ENCODE measurements at regions not wholly inside any gene's neighbourhood (a gene's known extent, or its start where the extent isn't known, plus 50 kb on each side); places are given as distances from the start of the nearest gene placed in this dataset.

DNA sequence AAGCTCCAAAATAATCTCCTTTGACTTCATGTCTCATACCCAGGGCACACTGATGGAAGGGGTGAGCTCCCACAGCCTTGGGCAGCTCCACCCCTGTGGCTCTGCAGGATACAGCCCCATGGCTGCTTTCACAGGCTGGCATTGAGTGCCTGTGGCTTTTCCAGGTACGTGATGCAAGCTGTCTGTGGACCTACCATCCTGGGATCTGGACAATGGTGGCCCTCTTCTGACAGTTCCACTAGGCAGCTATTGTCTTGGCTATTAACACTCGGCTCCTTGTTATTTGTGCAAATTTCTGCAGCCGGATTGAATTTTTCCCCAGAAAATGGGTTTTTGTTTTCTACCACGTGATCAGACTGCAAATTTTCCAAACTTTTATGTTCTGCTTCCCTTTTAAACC, 634.2 kb downstream of the TSN start (continued):
- TF ChIP-seq, protein P1, sequence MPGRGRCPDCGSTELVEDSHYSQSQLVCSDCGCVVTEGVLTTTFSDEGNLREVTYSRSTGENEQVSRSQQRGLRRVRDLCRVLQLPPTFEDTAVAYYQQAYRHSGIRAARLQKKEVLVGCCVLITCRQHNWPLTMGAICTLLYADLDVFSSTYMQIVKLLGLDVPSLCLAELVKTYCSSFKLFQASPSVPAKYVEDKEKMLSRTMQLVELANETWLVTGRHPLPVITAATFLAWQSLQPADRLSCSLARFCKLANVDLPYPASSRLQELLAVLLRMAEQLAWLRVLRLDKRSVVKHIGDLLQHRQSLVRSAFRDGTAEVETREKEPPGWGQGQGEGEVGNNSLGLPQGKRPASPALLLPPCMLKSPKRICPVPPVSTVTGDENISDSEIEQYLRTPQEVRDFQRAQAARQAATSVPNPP (IDR thresholded peaks at IDR 0.05; ENCODE audit: borderline replicate concordance, insufficient read depth, insufficient read length), result no peak
- TF ChIP-seq SRF (CRISPR knock-in tag; IDR thresholded peaks at IDR 0.05), result no peak
- TF ChIP-seq PCBP2 (IDR thresholded peaks at IDR 0.05; ENCODE audit: low read depth, low read length, poor library complexity, severe bottlenecking), result no peak
- no peak for TF ChIP-seq SIN3B (IDR thresholded peaks at IDR 0.05; ENCODE audit: low read depth)
- TF ChIP-seq NFIC (IDR thresholded peaks at IDR 0.05), result no peak
- no peak for TF ChIP-seq NCOA2 (IDR thresholded peaks at IDR 0.05; ENCODE audit: partially characterized antibody in 2 of 2)
- TF ChIP-seq RBM22 (IDR thresholded peaks at IDR 0.05; ENCODE audit: low read depth, low read length, poor library complexity, severe bottlenecking), result no peak
- no peak for TF ChIP-seq RBM25 (IDR thresholded peaks at IDR 0.05; ENCODE audit: low read depth, low read length, severe bottlenecking)
- no peak for TF ChIP-seq ZNF224 (CRISPR knock-in tag; IDR thresholded peaks at IDR 0.05)

DNA sequence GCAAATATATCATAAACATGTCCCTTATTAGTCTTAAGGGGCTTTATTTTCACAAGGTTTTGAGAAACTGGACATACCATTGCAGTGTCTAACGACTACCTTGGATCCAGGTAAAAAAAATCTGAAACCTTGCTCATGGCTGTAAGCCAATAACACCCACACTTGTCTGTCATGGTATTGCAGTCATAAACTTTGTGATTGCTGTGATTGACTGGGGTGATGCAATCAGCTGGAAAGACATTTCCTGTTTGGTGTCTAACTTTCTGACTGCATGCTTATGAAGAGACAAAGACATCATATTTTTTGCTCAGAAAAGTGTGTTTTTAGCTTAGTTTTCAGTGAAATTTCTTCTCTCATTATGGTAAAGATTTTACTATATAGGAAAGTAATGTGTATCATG, 635.0 kb downstream of the TSN start:
- DNase-seq (ENCODE audit: extremely low read depth in 1 of 4, low spot score in 3 of 4), result no peak
- no peaks in the 10 kb centered on the region for H3K36me3 ChIP-seq (ENCODE audit: control insufficient read depth, insufficient read depth, low read length)
- H3K27me3 ChIP-seq (ENCODE audit: control insufficient read depth in 2 of 2, insufficient read depth in 2 of 2, low read length in 2 of 2), result no peaks in the 10 kb centered on the region
- BruUV-seq (replicated peaks), result no TSS peak
- FAIRE-seq, result no peak
- no peak overlapping the region for H3K4me2 ChIP-seq (ENCODE audit: insufficient read depth, low read length)
- H3K4me1 ChIP-seq (replicated peaks in 1 of 2; ENCODE audit: control insufficient read depth in 2 of 2, insufficient read depth in 2 of 2, low read length in 2 of 2), result no peaks in the 10 kb centered on the region
- H3K9me3 ChIP-seq (replicated peaks; ENCODE audit: control insufficient read depth, insufficient read depth, low read depth, low read length), result no peaks in the 10 kb centered on the region
- no peak overlapping the region for H3K4me3 ChIP-seq
- intact Hi-C loops (cut with micrococcal nuclease), result no loop called here
- H2AFZ ChIP-seq (ENCODE audit: low read depth, low read length), result no peak overlapping the region
- no peak overlapping the region for H3K27ac ChIP-seq (ENCODE audit: extremely low read depth, low read depth, low read length)
- H3K9ac ChIP-seq (ENCODE audit: insufficient read depth in 1 of 2, low read depth in 2 of 2, low read length in 2 of 2), result no peak overlapping the region
- H3K79me2 ChIP-seq (ENCODE audit: control insufficient read depth, insufficient read depth, low read length), result no peaks in the 10 kb centered on the region
- in situ Hi-C loops (cut with MboI), result no loop called here
- WGBS (ENCODE audit: insufficient coverage, low coverage, missing lambda C conversion rate), result 0% methylated on average over 1 of the region's 1 CpG
- no peaks in the 10 kb centered on the region for H4K20me1 ChIP-seq (replicated peaks; ENCODE audit: control insufficient read depth, insufficient read depth, low read length)
- H3K9me1 ChIP-seq (ENCODE audit: control insufficient read depth, insufficient read depth, low read length), result no peaks in the 10 kb centered on the region
- ChIA-PET POLR2A (no interaction called here), CTCF (ENCODE audit: low intra/inter-chr PET ratio) (no interaction called here)
- ATAC-seq, result no peak
- TF ChIP-seq, protein P2, sequence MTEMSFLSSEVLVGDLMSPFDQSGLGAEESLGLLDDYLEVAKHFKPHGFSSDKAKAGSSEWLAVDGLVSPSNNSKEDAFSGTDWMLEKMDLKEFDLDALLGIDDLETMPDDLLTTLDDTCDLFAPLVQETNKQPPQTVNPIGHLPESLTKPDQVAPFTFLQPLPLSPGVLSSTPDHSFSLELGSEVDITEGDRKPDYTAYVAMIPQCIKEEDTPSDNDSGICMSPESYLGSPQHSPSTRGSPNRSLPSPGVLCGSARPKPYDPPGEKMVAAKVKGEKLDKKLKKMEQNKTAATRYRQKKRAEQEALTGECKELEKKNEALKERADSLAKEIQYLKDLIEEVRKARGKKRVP (CRISPR knock-in tag; IDR thresholded peaks at IDR 0.05), result peak; percentile 90
- TF ChIP-seq CEBPG (CRISPR knock-in tag; IDR thresholded peaks at IDR 0.05) (0 out of 2 replicates have a peak, but pooled peaks have one; percentile 29), CEBPG (tag; conservative IDR thresholded peaks at IDR 0.05 in 1 of 2, IDR thresholded peaks at IDR 0.05 in 1 of 2) (peak; percentile 97 to 98), ZNF668 (CRISPR knock-in tag; IDR thresholded peaks at IDR 0.05) (no peak), ZNF551 (CRISPR knock-in tag; IDR thresholded peaks at IDR 0.05) (no peak), POLR2AphosphoS5 (IDR thresholded peaks at IDR 0.05; ENCODE audit: control insufficient read depth, insufficient read depth, low read depth, low read length) (no peak), NFIC (IDR thresholded peaks at IDR 0.05) (peak; percentile 40; the same call in 1 of the 2 replicates), ZNF175 (CRISPR knock-in tag; IDR thresholded peaks at IDR 0.05; ENCODE audit: low read depth) (0 out of 2 replicates have a peak, but pooled peaks have one; percentile 47)
- TF ChIP-seq, protein P3, sequence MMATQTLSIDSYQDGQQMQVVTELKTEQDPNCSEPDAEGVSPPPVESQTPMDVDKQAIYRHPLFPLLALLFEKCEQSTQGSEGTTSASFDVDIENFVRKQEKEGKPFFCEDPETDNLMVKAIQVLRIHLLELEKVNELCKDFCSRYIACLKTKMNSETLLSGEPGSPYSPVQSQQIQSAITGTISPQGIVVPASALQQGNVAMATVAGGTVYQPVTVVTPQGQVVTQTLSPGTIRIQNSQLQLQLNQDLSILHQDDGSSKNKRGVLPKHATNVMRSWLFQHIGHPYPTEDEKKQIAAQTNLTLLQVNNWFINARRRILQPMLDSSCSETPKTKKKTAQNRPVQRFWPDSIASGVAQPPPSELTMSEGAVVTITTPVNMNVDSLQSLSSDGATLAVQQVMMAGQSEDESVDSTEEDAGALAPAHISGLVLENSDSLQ (IDR thresholded peaks at IDR 0.05), result peak; percentile 62
- TF ChIP-seq, protein P4, sequence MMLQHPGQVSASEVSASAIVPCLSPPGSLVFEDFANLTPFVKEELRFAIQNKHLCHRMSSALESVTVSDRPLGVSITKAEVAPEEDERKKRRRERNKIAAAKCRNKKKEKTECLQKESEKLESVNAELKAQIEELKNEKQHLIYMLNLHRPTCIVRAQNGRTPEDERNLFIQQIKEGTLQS (IDR thresholded peaks at IDR 0.05), result peak; percentile 89
- TF ChIP-seq, protein P4 (CRISPR knock-in tag; conservative IDR thresholded peaks at IDR 0.05), result no peak
